Common myeloid progenitor, CD34-positive (primary cell): ENCODE measurements at regions not wholly inside any gene's neighbourhood (a gene's known extent, or its start where the extent isn't known, plus 50 kb on each side); places are given as distances from the start of the nearest gene placed in this dataset.
A peak's percentile ranks its signal among the peaks of the same experiment; 100 is the strongest.

Experiments used
- CTCF ChIA-PET: fragments of 350-600 bp; sonication (Branson Sonifier 250); formaldehyde crosslinking; loops from one replicate; lab custom pipeline; 2021; ENCODE audit warnings: antibody characterized with exemption; lab: Charles Lee
- POLR2A ChIA-PET: fragments of 350-600 bp; sonication (Branson Sonifier 250); formaldehyde crosslinking; loops from one replicate; lab custom pipeline; 2021; ENCODE audit warnings: antibody characterized with exemption; lab: Charles Lee
- DNase-seq, 3 donors: peaks; one replicate each; pipeline versions ENCODE4 v3.0.0 to v3.0.0-alpha.2; 2013
- H3K27ac ChIP-seq, 2 experiments: 1 replicate in 1 of 2; 2 replicates in 1 of 2; pipeline ENCODE4 v1.7.0; 2013; ENCODE audit warnings: inconsistent platforms in 2 of 2, low read length in 2 of 2, mild to moderate bottlenecking in 2 of 2, low read depth in 1 of 2, moderate library complexity in 1 of 2; ENCODE audit not compliant: severe bottlenecking in 2 of 2, insufficient read depth in 1 of 2, poor library complexity in 1 of 2
- H3K27me3 ChIP-seq, 5 experiments: replicated peaks in 2 of 5; 1 replicate in 3 of 5; 2 replicates in 2 of 5; pipeline versions ENCODE4 v1.6.1 to v1.7.0; 2013; ENCODE audit warnings: low read length in 4 of 5, mild to moderate bottlenecking in 2 of 5, moderate library complexity in 2 of 5, inconsistent platforms in 1 of 5; ENCODE audit not compliant: insufficient read depth in 5 of 5, control insufficient read depth in 4 of 5
- H3K36me3 ChIP-seq, 4 experiments: 1 replicate in 2 of 4; 2 replicates in 2 of 4; pipeline versions ENCODE4 v1.6.1 to v1.7.0; 2013; ENCODE audit warnings: low read length in 3 of 4, control low read depth in 1 of 4, mild to moderate bottlenecking in 1 of 4; ENCODE audit not compliant: control insufficient read depth in 4 of 4, insufficient read depth in 4 of 4
- H3K4me1 ChIP-seq, 4 experiments: 1 replicate in 3 of 4; 2 replicates in 1 of 4; pipeline versions ENCODE4 v1.6.1 to v1.7.1; 2013; ENCODE audit warnings: low read length in 3 of 4, mild to moderate bottlenecking in 3 of 4, control low read depth in 1 of 4, inconsistent platforms in 1 of 4, moderate library complexity in 1 of 4; ENCODE audit not compliant: control insufficient read depth in 4 of 4, insufficient read depth in 4 of 4; ENCODE audit errors: control extremely low read depth in 1 of 4
- H3K4me3 ChIP-seq, 7 experiments: 1 replicate in 4 of 7; 2 replicates in 3 of 7; pipeline versions ENCODE4 v1.5.1 to v1.7.0; 2013; ENCODE audit warnings: mild to moderate bottlenecking in 7 of 7, low read length in 6 of 7, moderate library complexity in 6 of 7, inconsistent platforms in 2 of 7, low read depth in 2 of 7, control low read depth in 1 of 7; ENCODE audit not compliant: insufficient read depth in 4 of 7, control insufficient read depth in 1 of 7; ENCODE audit errors: extremely low read depth in 1 of 7
- H3K9me3 ChIP-seq, 5 experiments: 1 replicate in 4 of 5; 2 replicates in 1 of 5; pipeline versions ENCODE4 v1.6.1 to v1.7.1; 2013; ENCODE audit warnings: low read length in 4 of 5, mild to moderate bottlenecking in 2 of 5, inconsistent platforms in 1 of 5, low read depth in 1 of 5, moderate library complexity in 1 of 5; ENCODE audit not compliant: control insufficient read depth in 4 of 5, insufficient read depth in 2 of 5; ENCODE audit errors: control extremely low read depth in 1 of 5
- WGBS: methylation state at CpG from one replicate; pipeline ENCODE4 v1.1.5; 2013; ENCODE audit not compliant: insufficient coverage; 5-methylcytosine and 5-hydroxymethylcytosine counted together

GRCh38 chr6:163640641-163641040, 226.1 kb downstream of the QKI start:
- CTCF ChIA-PET = no interaction called here
- H3K27ac ChIP-seq = no peak overlapping the region
- peaks cover 0 to 31% (median 3%) of the 10 kb centered on the region in 5 experiments for H3K27me3 ChIP-seq
- no peaks in the 10 kb centered on the region for H3K4me1 ChIP-seq
- H3K9me3 ChIP-seq = peaks cover 0 to 3% (median 0%) of the 10 kb centered on the region in 5 experiments
- DNase-seq = no peak
- POLR2A ChIA-PET = no interaction called here
- no peak overlapping the region for H3K4me3 ChIP-seq
- 98% methylated on average over 17 of the region's 21 CpGs for WGBS
- H3K36me3 ChIP-seq = no peaks in the 10 kb centered on the region

DNA sequence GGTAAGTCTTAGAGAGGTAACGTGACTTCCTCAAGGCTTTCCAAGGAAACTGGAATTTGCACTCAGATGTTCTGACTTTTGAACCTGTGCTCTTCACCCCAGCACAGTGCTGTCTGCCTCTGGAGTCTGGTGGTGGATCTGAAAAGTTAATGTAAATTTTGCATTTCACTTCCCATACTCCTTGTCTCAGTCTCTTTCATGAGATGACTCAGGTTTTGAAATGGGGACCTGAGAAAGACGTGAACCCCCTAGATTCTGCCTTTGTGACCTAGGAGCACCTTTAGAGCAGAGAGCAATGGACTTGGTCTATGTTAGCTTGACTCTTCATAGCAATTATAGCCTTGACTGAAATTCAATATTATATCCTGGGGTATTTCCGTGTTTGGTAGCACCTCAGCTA, 223.0 kb downstream of the QKI start:
- Histone ChIP-seq H3K4me3 (no peak overlapping the region), H3K9me3 (peaks cover 0 to 4% (median 0%) of the 10 kb centered on the region in 5 experiments), H3K27ac (no peak overlapping the region), H3K27me3 (peaks cover 0 to 41% (median 5%) of the 10 kb centered on the region in 5 experiments), H3K4me1 (no peaks in the 10 kb centered on the region), H3K36me3 (no peaks in the 10 kb centered on the region)
- POLR2A ChIA-PET = no interaction called here
- CTCF ChIA-PET = no interaction called here
- WGBS = 97% methylated on average over 2 of the region's 3 CpGs
- no peak for DNase-seq

DNA sequence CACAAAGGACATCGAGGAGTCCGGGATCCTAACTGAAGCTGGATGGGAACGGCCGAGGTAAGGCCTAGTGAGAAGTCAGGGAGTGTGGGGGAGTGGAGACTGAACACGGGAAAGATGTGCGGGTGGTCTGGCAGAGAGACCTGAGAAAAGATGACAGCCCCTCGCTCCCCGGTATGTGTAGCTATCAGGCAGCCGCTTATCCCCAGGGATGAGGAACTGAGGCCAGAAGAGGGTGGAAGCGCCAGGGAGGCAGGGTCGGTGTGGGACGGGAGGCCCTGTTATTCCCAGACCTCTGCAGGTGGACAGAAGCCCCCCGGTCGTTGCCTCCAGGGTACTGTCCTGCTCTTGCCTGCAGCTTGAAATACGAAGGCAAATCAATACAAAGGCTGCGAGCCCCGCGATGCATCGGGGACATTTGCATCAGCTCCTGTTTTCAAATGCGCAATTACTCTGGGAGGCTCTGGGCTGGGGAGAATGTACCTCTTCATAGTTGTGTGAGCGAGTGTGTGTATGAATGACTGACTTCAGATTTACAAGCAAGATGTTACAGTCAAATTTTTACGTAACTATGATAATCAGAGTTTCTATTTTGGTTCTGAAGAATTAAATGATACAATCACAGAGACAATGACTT, 221.3 kb downstream of the QKI start:
- CTCF ChIA-PET = no interaction called here
- WGBS = 76% methylated on average over 20 of the region's 22 CpGs
- Histone ChIP-seq H3K4me1 (no peaks in the 10 kb centered on the region), H3K27ac (no peak overlapping the region), H3K27me3 (peaks cover 0 to 55% (median 14%) of the 10 kb centered on the region in 5 experiments), H3K36me3 (no peaks in the 10 kb centered on the region), H3K4me3 (no peak overlapping the region), H3K9me3 (peaks cover 0 to 7% (median 0%) of the 10 kb centered on the region in 5 experiments)
- POLR2A ChIA-PET = no interaction called here
- DNase-seq = no peak

DNA sequence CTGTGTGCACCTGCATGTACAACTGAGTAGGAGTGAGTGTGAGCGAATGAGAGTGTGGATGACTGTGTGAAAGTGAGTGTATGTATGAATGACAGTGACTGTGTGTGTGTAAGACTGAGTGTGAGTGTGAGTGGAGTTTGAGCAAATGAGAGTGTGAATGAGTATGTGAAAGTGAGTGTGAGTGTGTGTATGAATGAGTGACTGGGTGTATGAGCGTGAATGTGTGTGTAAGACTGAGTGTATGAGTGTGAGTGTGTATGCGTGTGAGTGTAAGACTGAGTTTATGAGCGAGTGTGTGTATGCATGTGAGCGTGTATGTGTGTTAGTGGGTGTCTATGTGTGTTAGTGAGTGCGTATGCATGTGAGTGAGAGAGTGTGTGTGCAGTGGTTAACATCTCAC, 220.8 kb downstream of the QKI start:
- 98% methylated on average over 6 of the region's 6 CpGs for WGBS
- H3K4me3 ChIP-seq = no peak overlapping the region
- no peak overlapping the region for H3K27ac ChIP-seq
- H3K4me1 ChIP-seq = peaks cover 0 to 3% (median 0%) of the 10 kb centered on the region in 4 experiments
- H3K27me3 ChIP-seq = peaks cover 0 to 59% (median 18%) of the 10 kb centered on the region in 5 experiments
- CTCF ChIA-PET = no interaction called here
- DNase-seq = no peak
- no peaks in the 10 kb centered on the region for H3K36me3 ChIP-seq
- POLR2A ChIA-PET = no interaction called here
- H3K9me3 ChIP-seq = peaks cover 0 to 12% (median 3%) of the 10 kb centered on the region in 5 experiments

- no peak for DNase-seq
- ChIA-PET CTCF (no interaction called here), POLR2A (no interaction called here)
- Histone ChIP-seq H3K27ac (no peak overlapping the region), H3K4me3 (no peak overlapping the region), H3K36me3 (no peaks in the 10 kb centered on the region), H3K4me1 (peaks cover 0 to 3% (median 0%) of the 10 kb centered on the region in 4 experiments), H3K27me3 (peaks cover 0 to 66% (median 25%) of the 10 kb centered on the region in 5 experiments), H3K9me3 (peaks cover 0 to 19% (median 7%) of the 10 kb centered on the region in 5 experiments)
- WGBS = 93% methylated on average over 13 of the region's 21 CpGs
Measured at GRCh38 chr6:163634211-163635171, 220.0 kb downstream of the QKI start.

GRCh38 chr6:163630991-163631390, 216.5 kb downstream of the QKI start:
- Histone ChIP-seq H3K4me1 (peaks cover 0 to 3% (median 0%) of the 10 kb centered on the region in 4 experiments), H3K9me3 (peaks cover 0 to 22% (median 10%) of the 10 kb centered on the region in 5 experiments), H3K27me3 (peaks cover 0 to 71% (median 30%) of the 10 kb centered on the region in 5 experiments), H3K36me3 (no peaks in the 10 kb centered on the region), H3K27ac (no peak overlapping the region), H3K4me3 (no peak overlapping the region)
- no peak for DNase-seq
- POLR2A ChIA-PET = no interaction called here
- 50% methylated on average over 20 of the region's 22 CpGs for WGBS
- CTCF ChIA-PET = no interaction called here

DNA sequence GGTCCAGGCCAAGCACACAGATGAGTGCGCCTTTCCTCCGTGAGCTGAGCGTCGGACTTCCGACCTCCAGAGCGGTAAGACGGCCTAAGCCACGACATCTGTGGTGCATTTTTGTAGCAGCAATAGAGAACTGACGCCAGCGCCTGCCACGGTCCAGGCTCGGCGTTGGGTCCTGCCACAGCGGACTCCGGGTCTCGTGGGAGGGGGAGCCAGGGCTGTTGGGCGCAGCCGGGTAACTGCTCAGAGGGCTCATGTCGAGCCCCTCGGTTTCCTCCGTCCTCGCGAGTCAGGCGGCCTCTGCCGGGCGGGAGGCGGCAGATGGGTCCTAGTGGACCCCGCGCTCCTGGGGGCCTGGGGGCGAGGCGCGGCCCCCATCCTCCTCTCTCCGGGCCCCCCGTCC, 216.1 kb downstream of the QKI start:
- H3K4me3 ChIP-seq = no peak overlapping the region
- WGBS = 26% methylated on average over 29 of the region's 34 CpGs
- peaks cover 0 to 70% (median 30%) of the 10 kb centered on the region in 5 experiments for H3K27me3 ChIP-seq
- CTCF ChIA-PET = no interaction called here
- POLR2A ChIA-PET = no interaction called here
- H3K36me3 ChIP-seq = no peaks in the 10 kb centered on the region
- no peak overlapping the region for H3K27ac ChIP-seq
- peak in 1 of 3 donors; percentile 4 for DNase-seq
- H3K9me3 ChIP-seq = peaks cover 0 to 22% (median 10%) of the 10 kb centered on the region in 5 experiments
- peaks cover 0 to 3% (median 0%) of the 10 kb centered on the region in 4 experiments for H3K4me1 ChIP-seq
